Thyroid gland (tissue), 4 donors: ENCODE measurements at regions not wholly inside any gene's neighbourhood (a gene's known extent, or its start where the extent isn't known, plus 50 kb on each side); places are given as distances from the start of the nearest gene placed in this dataset.

Experiments used
- POLR2A ChIP-seq, 2 donors: fragments of 450-650 bp; IDR thresholded peaks; one replicate each; pipeline ENCODE4 v1.6.1; 2017; ENCODE audit warnings: antibody characterized with exemption in 2 of 2, mild to moderate bottlenecking in 2 of 2, moderate library complexity in 1 of 2
- TF ChIP-seq, protein P1 (sequence below), 6 experiments: fragments of 200-600 bp in 3 of 6; fragments of 450-650 bp in 3 of 6; sonication (generic) in 3 of 6; IDR thresholded peaks; one replicate each; pipeline ENCODE4 v1.5.1; 2016 to 2019; ENCODE audit warnings: antibody characterized with exemption in 6 of 6, mild to moderate bottlenecking in 2 of 6, inconsistent platforms in 1 of 6, moderate library complexity in 1 of 6

DNA sequence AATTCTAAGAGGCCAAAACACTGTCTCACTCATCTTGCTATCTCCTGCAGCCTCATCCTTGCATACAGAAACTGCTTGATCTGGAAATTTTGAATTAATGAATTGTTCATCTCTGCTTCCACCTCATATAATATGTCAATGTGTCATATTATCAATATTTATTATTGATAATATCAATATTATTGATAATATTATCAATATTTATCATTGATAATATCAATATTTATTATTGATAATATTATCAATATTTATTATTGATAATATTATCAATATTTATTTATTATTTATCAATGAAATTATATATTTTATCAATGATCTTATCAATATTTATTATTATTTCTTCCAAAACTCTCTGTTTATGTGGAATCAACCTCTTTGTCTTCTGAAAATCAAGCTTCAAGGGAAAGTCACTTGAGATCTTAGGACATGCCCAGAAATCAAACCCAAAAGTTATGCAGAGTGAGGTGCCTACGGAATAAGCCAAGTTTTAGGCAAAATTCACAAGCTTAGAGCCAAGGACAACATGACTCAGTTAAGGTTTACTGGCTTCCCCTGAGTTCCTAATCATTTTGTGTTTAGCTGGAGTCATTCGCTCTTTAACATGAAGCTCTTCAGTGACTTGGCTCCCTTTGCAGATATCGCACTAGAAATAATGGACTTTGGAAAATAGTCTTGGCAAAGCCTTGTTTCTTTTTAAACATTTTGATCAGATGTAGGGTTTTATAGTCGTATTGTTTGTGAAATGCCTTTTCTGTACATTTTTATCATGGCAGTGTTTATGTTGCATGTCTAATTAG, 297.1 kb upstream of the RARB start:
- TF ChIP-seq, protein P1, sequence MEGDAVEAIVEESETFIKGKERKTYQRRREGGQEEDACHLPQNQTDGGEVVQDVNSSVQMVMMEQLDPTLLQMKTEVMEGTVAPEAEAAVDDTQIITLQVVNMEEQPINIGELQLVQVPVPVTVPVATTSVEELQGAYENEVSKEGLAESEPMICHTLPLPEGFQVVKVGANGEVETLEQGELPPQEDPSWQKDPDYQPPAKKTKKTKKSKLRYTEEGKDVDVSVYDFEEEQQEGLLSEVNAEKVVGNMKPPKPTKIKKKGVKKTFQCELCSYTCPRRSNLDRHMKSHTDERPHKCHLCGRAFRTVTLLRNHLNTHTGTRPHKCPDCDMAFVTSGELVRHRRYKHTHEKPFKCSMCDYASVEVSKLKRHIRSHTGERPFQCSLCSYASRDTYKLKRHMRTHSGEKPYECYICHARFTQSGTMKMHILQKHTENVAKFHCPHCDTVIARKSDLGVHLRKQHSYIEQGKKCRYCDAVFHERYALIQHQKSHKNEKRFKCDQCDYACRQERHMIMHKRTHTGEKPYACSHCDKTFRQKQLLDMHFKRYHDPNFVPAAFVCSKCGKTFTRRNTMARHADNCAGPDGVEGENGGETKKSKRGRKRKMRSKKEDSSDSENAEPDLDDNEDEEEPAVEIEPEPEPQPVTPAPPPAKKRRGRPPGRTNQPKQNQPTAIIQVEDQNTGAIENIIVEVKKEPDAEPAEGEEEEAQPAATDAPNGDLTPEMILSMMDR (IDR thresholded peaks at IDR 0.05), result no peak
- TF ChIP-seq POLR2A (IDR thresholded peaks at IDR 0.05), result no peak
